BE2C (cell line): ENCODE measurements at regions not wholly inside any gene's neighbourhood (a gene's known extent, or its start where the extent isn't known, plus 50 kb on each side); places are given as distances from the start of the nearest gene placed in this dataset.

Source experiments
- DNase-seq: peaks from one replicate; pipeline ENCODE4 v3.0.0-alpha.2; 2020
- H3K27me3 ChIP-seq: fragments of 250-450 bp; sonication (Bioruptor Pico); 2 replicates; pipeline ENCODE4 v1.5.1; 2020; ENCODE audit warnings: mild to moderate bottlenecking
- H3K36me3 ChIP-seq: fragments of 250-450 bp; sonication (Bioruptor Pico); 2 replicates; pipeline ENCODE4 v1.5.1; 2020; ENCODE audit warnings: mild to moderate bottlenecking
- H3K4me1 ChIP-seq: fragments of 250-450 bp; sonication (Bioruptor Pico); 2 replicates; pipeline ENCODE4 v1.5.1; 2020
- H3K4me3 ChIP-seq: 2 replicates; pipeline ENCODE4 v1.5.1; 2011; ENCODE audit warnings: low read depth, low read length
- H3K9me3 ChIP-seq: fragments of 250-450 bp; sonication (Bioruptor Pico); 2 replicates; pipeline ENCODE4 v1.5.1; 2020
- TF ChIP-seq, protein P1 (sequence below): IDR thresholded peaks from 2 replicates; pipeline ENCODE4 v1.5.1; 2012; ENCODE audit warnings: mild to moderate bottlenecking, low read depth, low read length

DNA sequence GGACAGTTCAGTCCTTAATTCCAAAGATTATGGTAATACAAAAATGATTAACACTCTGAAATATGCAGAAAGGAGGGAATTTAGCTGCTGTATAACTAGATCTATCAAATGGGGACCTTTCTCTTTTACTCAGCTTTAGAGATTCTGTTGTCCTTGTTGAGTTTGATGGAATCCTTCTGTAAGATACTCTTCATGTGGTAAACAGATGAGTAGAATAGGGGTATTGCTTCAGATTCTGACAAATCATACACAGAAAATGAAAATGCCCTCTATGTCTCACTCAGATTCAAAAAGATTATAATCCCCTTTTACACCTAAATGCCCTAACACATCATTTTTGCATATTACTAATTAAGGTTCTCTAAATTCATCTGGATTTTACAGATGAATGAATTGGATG, 50.7 kb downstream of the ARHGAP35 start:
- Histone ChIP-seq H3K4me1 (no peaks in the 10 kb centered on the region; the same call in 1 of the 2 replicates), H3K9me3 (no peaks in the 10 kb centered on the region), H3K27me3 (no peaks in the 10 kb centered on the region), H3K36me3 (no peaks in the 10 kb centered on the region), H3K4me3 (no peak overlapping the region)
- DNase-seq = no peak
- TF ChIP-seq, protein P1, sequence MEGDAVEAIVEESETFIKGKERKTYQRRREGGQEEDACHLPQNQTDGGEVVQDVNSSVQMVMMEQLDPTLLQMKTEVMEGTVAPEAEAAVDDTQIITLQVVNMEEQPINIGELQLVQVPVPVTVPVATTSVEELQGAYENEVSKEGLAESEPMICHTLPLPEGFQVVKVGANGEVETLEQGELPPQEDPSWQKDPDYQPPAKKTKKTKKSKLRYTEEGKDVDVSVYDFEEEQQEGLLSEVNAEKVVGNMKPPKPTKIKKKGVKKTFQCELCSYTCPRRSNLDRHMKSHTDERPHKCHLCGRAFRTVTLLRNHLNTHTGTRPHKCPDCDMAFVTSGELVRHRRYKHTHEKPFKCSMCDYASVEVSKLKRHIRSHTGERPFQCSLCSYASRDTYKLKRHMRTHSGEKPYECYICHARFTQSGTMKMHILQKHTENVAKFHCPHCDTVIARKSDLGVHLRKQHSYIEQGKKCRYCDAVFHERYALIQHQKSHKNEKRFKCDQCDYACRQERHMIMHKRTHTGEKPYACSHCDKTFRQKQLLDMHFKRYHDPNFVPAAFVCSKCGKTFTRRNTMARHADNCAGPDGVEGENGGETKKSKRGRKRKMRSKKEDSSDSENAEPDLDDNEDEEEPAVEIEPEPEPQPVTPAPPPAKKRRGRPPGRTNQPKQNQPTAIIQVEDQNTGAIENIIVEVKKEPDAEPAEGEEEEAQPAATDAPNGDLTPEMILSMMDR = no peak

DNA sequence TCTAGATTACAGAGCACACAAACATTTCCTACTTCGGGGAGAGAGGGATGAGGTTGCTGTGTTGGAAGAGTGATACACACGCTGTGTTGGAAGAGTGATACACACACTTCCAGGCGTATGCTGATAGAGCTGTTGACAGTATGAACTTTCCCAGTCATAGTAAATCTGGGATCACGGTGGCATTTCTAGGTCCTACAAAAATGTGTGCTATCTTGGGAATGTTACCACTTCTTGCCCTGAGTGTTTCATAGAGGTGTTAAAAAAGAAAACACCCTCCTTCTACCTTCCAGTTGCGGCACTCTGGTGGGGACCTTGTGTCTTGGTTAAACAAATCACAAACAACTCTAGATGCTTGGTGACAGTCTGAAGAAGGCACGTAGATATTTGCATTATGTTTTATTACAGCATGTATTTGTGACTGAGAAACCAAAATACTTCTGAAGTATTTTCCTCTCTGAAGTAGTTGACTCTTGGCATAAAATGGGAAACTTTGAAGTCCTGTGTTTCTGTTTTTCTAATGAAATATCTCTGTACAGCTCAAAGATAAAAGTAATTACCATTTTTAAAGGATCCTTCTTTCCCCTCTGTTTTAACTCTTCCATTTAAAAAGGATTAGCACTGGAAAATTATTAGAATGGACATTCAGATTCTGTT, 52.5 kb downstream of the ARHGAP35 start:
- Histone ChIP-seq H3K9me3 (no peaks in the 10 kb centered on the region), H3K36me3 (no peaks in the 10 kb centered on the region), H3K27me3 (no peaks in the 10 kb centered on the region), H3K4me3 (no peak overlapping the region), H3K4me1 (no peaks in the 10 kb centered on the region; the same call in 1 of the 2 replicates)
- TF ChIP-seq, protein P1 = no peak
- DNase-seq = no peak

DNA sequence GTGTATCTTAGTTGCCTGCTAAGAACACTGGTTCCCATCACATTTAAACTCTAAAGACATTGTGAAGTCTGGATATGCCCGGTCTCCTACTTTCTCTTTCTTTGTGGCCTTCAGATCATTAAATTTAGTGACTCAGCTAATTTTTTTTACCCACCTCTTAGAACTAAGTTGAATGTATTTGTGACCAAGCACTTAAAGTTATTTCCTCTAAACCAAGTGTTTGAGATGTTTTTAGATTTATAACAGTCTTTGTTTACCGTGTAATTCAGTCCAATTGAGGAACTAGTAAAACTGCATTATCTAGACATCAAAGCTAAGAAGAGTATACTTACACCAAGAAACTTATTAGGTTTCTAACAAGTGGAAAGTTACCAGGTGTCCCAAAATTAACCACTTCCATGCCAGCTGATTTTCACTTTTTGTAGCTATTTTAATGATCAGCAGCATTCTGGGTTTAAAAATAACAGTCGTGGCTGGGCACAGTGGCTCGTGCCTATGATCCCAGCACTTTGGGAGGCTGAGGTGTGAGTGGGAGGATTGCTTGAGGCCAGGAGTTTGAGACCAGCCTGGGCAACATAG, 53.1 kb downstream of the ARHGAP35 start:
- H3K4me1 ChIP-seq = no peaks in the 10 kb centered on the region; the same call in 1 of the 2 replicates
- H3K36me3 ChIP-seq = peaks cover 5% of the 10 kb centered on the region
- H3K27me3 ChIP-seq = no peaks in the 10 kb centered on the region
- no peak for DNase-seq
- no peaks in the 10 kb centered on the region for H3K9me3 ChIP-seq
- no peak overlapping the region for H3K4me3 ChIP-seq
- TF ChIP-seq, protein P1 = no peak

DNA sequence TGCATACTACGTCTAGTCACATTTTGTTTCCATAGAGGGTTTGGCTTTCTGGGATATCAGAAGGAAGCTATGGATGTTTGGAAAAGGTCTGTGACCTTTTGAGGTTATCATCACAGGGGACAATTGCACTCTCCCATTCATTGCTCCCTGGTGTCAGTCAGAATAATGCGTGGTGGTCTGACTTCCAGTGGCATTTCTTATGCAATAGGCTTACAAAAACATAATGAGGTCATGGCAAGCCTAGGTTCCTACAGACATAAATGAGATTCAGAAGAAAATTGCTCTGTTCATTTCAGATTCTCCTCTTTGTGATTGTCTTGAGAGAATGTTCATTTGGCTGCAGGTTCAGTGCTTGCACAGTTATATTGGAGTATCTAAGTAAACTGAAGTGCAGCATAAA, 54.6 kb downstream of the ARHGAP35 start:
- H3K4me3 ChIP-seq = no peak overlapping the region
- no peaks in the 10 kb centered on the region; the same call in 1 of the 2 replicates for H3K4me1 ChIP-seq
- H3K9me3 ChIP-seq = no peaks in the 10 kb centered on the region
- TF ChIP-seq, protein P1 = no peak
- H3K27me3 ChIP-seq = no peaks in the 10 kb centered on the region
- no peak for DNase-seq
- peaks cover 19% of the 10 kb centered on the region for H3K36me3 ChIP-seq

DNA sequence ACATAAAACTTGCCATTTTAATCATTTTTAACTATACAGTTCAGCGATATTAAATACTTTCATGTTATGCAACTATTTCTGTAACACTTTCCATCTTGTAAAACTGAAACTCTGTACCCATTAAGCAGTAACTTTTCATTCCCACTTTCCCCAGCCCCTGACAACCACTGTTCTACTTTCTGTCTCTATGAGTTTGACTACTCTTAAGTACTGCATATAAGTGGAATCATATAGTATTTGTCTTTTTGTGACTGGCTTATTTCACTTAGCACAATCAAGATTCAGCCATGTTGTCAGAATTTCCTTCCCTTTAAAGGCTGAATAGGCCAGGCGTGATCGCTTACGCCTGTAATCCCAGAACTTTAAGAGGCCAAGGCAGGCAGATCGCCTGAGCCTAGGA, 56.2 kb downstream of the ARHGAP35 start:
- no peak for DNase-seq
- no peaks in the 10 kb centered on the region for H3K27me3 ChIP-seq
- TF ChIP-seq, protein P1 = no peak
- no peaks in the 10 kb centered on the region for H3K9me3 ChIP-seq
- no peak overlapping the region for H3K4me3 ChIP-seq
- no peaks in the 10 kb centered on the region; the same call in 1 of the 2 replicates for H3K4me1 ChIP-seq
- peaks cover 35% of the 10 kb centered on the region for H3K36me3 ChIP-seq

DNA sequence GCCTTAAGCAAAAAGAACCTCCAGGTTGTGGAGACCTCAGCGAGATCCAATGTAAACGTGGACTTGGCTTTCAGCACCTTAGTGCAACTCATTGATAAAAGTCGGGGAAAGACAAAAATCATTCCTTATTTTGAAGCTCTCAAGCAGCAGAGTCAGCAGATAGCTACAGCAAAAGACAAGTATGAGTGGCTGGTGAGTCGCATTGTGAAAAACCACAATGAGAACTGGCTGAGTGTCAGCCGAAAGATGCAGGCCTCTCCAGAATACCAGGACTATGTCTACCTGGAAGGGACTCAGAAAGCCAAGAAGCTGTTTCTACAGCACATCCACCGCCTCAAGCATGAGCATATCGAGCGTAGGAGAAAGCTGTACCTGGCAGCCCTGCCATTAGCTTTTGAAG, 58.5 kb downstream of the ARHGAP35 start:
- peaks cover 43% of the 10 kb centered on the region for H3K36me3 ChIP-seq

More for the DNA sequence above, 58.5 kb downstream of the ARHGAP35 start:
- Histone ChIP-seq H3K4me3 (no peak overlapping the region), H3K27me3 (no peaks in the 10 kb centered on the region), H3K4me1 (no peaks in the 10 kb centered on the region), H3K9me3 (no peaks in the 10 kb centered on the region)
- DNase-seq = no peak
- TF ChIP-seq, protein P1 = no peak
